Keratinocyte (primary cell): ENCODE measurements at regions not wholly inside any gene's neighbourhood (a gene's known extent, or its start where the extent isn't known, plus 50 kb on each side); places are given as distances from the start of the nearest gene placed in this dataset.

ENCODE experiments used
- CTCF ChIP-seq, 3 experiments: IDR thresholded peaks in 1 of 3; conservative IDR thresholded peaks in 1 of 3; optimal IDR thresholded peaks in 1 of 3; 2 replicates in 2 of 3; 3 replicates in 1 of 3; pipeline versions ENCODE3 to v1.5.1; 2011; ENCODE audit warnings: low read length in 3 of 3, mild to moderate bottlenecking in 3 of 3, moderate library complexity in 2 of 3, control low read depth in 1 of 3, inconsistent platforms in 1 of 3; ENCODE audit not compliant: insufficient read depth in 2 of 3; ENCODE audit errors: extremely low read depth in 1 of 3
- EZH2 ChIP-seq: IDR thresholded peaks from one replicate; pipeline ENCODE4 v1.6.1; 2012; ENCODE audit warnings: inconsistent platforms, mild to moderate bottlenecking, low read length, moderate library complexity

- TF ChIP-seq CTCF (optimal IDR thresholded peaks at IDR 0.05 in 1 of 3, IDR thresholded peaks at IDR 0.05 in 1 of 3, conservative IDR thresholded peaks at IDR 0.05 in 1 of 3; ENCODE audit: extremely low read depth in 1 of 3, insufficient read depth in 2 of 3, low read length in 3 of 3) (no peak), EZH2 (no peak)
Measured at GRCh38 chr3:3654916-3655315, 144.3 kb upstream of the LRRN1 start.
